MM.1S (cell line): ENCODE measurements at regions not wholly inside any gene's neighbourhood (a gene's known extent, or its start where the extent isn't known, plus 50 kb on each side); places are given as distances from the start of the nearest gene placed in this dataset.

Experiments used
- DNase-seq: peaks from one replicate; pipeline ENCODE4 v3.0.0-alpha.2; 2015
- H2AFZ ChIP-seq: fragments of 300-600 bp; sonication (generic); 2 replicates; pipeline ENCODE4 v1.6.0; 2016; ENCODE audit warnings: antibody characterized with exemption, low read length
- H3F3A ChIP-seq: fragments of 300-600 bp; sonication (generic); 2 replicates; pipeline ENCODE4 v1.6.1; 2016; ENCODE audit warnings: mild to moderate bottlenecking, antibody characterized with exemption, low read length, moderate library complexity, mixed read lengths; ENCODE audit not compliant: insufficient read depth
- H3K27ac ChIP-seq: fragments of 300-600 bp; sonication (generic); 2 replicates; pipeline ENCODE4 v1.5.1; 2016; ENCODE audit warnings: mild to moderate bottlenecking, low read length
- H3K27me3 ChIP-seq: fragments of 300-600 bp; sonication (generic); replicated peaks from 2 replicates; pipeline ENCODE4 v1.6.0; 2016; ENCODE audit warnings: low read length; ENCODE audit not compliant: insufficient read depth
- H3K36me3 ChIP-seq: fragments of 300-600 bp; sonication (generic); replicated peaks from 2 replicates; pipeline ENCODE4 v1.6.1; 2016; ENCODE audit warnings: mild to moderate bottlenecking, low read length, mixed read lengths; ENCODE audit not compliant: insufficient read depth
- H3K4me1 ChIP-seq: fragments of 300-600 bp; sonication (generic); 2 replicates; pipeline ENCODE4 v1.6.1; 2016; ENCODE audit warnings: low read length, mixed read lengths
- H3K4me2 ChIP-seq: fragments of 300-600 bp; sonication (generic); 2 replicates; pipeline ENCODE4 v1.6.0; 2016; ENCODE audit warnings: low read depth, low read length
- H3K4me3 ChIP-seq: fragments of 300-600 bp; sonication (generic); 2 replicates; pipeline ENCODE4 v1.5.1; 2016; ENCODE audit warnings: low read length, mixed read lengths
- H3K79me2 ChIP-seq: fragments of 300-600 bp; sonication (generic); 2 replicates; pipeline ENCODE4 v1.6.1; 2016; ENCODE audit warnings: mixed run types, low read length, mixed read lengths
- H3K9ac ChIP-seq: fragments of 300-600 bp; sonication (generic); 2 replicates; pipeline ENCODE4 v1.6.1; 2016; ENCODE audit warnings: low read length, mixed read lengths
- H3K9me2 ChIP-seq: fragments of 300-600 bp; sonication (generic); replicated peaks from 2 replicates; pipeline ENCODE4 v1.6.1; 2016; ENCODE audit warnings: mild to moderate bottlenecking, low read length, mixed read lengths; ENCODE audit not compliant: insufficient read depth
- H3K9me3 ChIP-seq: fragments of 300-600 bp; sonication (generic); replicated peaks from 2 replicates; pipeline ENCODE4 v1.6.1; 2016; ENCODE audit warnings: mild to moderate bottlenecking, low read length, mixed read lengths; ENCODE audit not compliant: insufficient read depth
- H4K20me1 ChIP-seq: fragments of 300-600 bp; sonication (generic); 2 replicates; pipeline ENCODE4 v1.6.1; 2016; ENCODE audit warnings: mild to moderate bottlenecking, low read length, moderate library complexity, mixed read lengths; ENCODE audit not compliant: insufficient read depth
- CTCF ChIP-seq: fragments of 300-600 bp; sonication (generic); IDR thresholded peaks from 2 replicates; pipeline ENCODE4 v1.5.1; 2016; ENCODE audit warnings: antibody characterized with exemption, low read length, mixed read lengths
- EZH2 ChIP-seq: fragments of 300-600 bp; sonication (generic); optimal IDR thresholded peaks from 2 replicates; pipeline ENCODE3; 2017; ENCODE audit warnings: low read depth, mild to moderate bottlenecking, antibody characterized with exemption, low read length, mixed read lengths
- EZH2phosphoT487 ChIP-seq: fragments of 300-600 bp; sonication (generic); IDR thresholded peaks from 2 replicates; pipeline ENCODE4 v1.6.1; 2018; ENCODE audit warnings: antibody characterized with exemption, low read length

- H3K36me3 ChIP-seq, result no peaks in the 10 kb centered on the region
- H3F3A ChIP-seq, result peaks cover 4% of the 10 kb centered on the region; the same call in 1 of the 2 replicates
- no peak overlapping the region for H3K4me2 ChIP-seq
- H3K9me3 ChIP-seq, result no peaks in the 10 kb centered on the region
- no peaks in the 10 kb centered on the region for H3K27me3 ChIP-seq
- TF ChIP-seq EZH2phosphoT487 (no peak), CTCF (no peak), EZH2 (no peak)
- no peak overlapping the region for H3K27ac ChIP-seq
- no peak overlapping the region for H3K9ac ChIP-seq
- H3K4me1 ChIP-seq, result peaks cover 15% of the 10 kb centered on the region
- H3K79me2 ChIP-seq, result no peaks in the 10 kb centered on the region
- no peak overlapping the region for H2AFZ ChIP-seq
- no peaks in the 10 kb centered on the region for H4K20me1 ChIP-seq
- H3K4me3 ChIP-seq, result no peak overlapping the region
- DNase-seq, result no peak
- no peaks in the 10 kb centered on the region for H3K9me2 ChIP-seq
These were observed 49.9 kb downstream of the RIN2 start for GRCh38 chr20:19807946-19808330.

GRCh38 chr20:19808498-19808897 lies 50.4 kb downstream of the RIN2 start:
- Histone ChIP-seq H3K27ac (no peak overlapping the region), H3K9ac (no peak overlapping the region), H3K9me3 (no peaks in the 10 kb centered on the region), H2AFZ (no peak overlapping the region), H3K4me3 (no peak overlapping the region), H3K79me2 (no peaks in the 10 kb centered on the region), H3F3A (peaks cover 4% of the 10 kb centered on the region; the same call in 1 of the 2 replicates), H4K20me1 (no peaks in the 10 kb centered on the region), H3K4me2 (no peak overlapping the region), H3K9me2 (no peaks in the 10 kb centered on the region), H3K4me1 (peaks cover 18% of the 10 kb centered on the region), H3K36me3 (no peaks in the 10 kb centered on the region), H3K27me3 (no peaks in the 10 kb centered on the region)
- TF ChIP-seq CTCF (no peak), EZH2phosphoT487 (no peak), EZH2 (no peak)
- DNase-seq, result no peak

GRCh38 chr20:19809505-19809904 lies 51.4 kb downstream of the RIN2 start:
- no peak overlapping the region for H3K4me3 ChIP-seq
- H3K4me2 ChIP-seq, result no peak overlapping the region
- no peaks in the 10 kb centered on the region for H3K9me3 ChIP-seq
- no peak overlapping the region for H3K27ac ChIP-seq
- H3K9ac ChIP-seq, result no peak overlapping the region
- H3K36me3 ChIP-seq, result no peaks in the 10 kb centered on the region
- no peak for TF ChIP-seq EZH2phosphoT487
- no peak for TF ChIP-seq CTCF
- no peak for TF ChIP-seq EZH2
- H3F3A ChIP-seq, result peaks cover 8% of the 10 kb centered on the region
- no peaks in the 10 kb centered on the region for H3K27me3 ChIP-seq
- no peaks in the 10 kb centered on the region for H3K79me2 ChIP-seq
- H2AFZ ChIP-seq, result no peak overlapping the region
- DNase-seq, result no peak
- no peaks in the 10 kb centered on the region for H3K9me2 ChIP-seq
- no peaks in the 10 kb centered on the region for H4K20me1 ChIP-seq
- peaks cover 25% of the 10 kb centered on the region for H3K4me1 ChIP-seq
